Suprapubic skin (tissue), 4 donors: ENCODE measurements at regions not wholly inside any gene's neighbourhood (a gene's known extent, or its start where the extent isn't known, plus 50 kb on each side); places are given as distances from the start of the nearest gene placed in this dataset.

Source experiments
- CTCF ChIP-seq, 2 donors: fragments of 200-600 bp in 1 of 2; fragments of 450-650 bp in 1 of 2; sonication (generic) in 1 of 2; IDR thresholded peaks; one replicate each; pipeline ENCODE4 v1.5.1; 2016 to 2019; ENCODE audit warnings: antibody characterized with exemption in 2 of 2, mild to moderate bottlenecking in 1 of 2, moderate library complexity in 1 of 2
- EP300 ChIP-seq: sonication (generic); formaldehyde crosslinking; IDR thresholded peaks from one replicate; pipeline ENCODE4 v1.6.1; 2017; ENCODE audit warnings: antibody characterized with exemption
- POLR2A ChIP-seq, 2 donors: fragments of 450-650 bp; IDR thresholded peaks; one replicate each; pipeline ENCODE4 v1.6.1; 2017; ENCODE audit warnings: antibody characterized with exemption in 2 of 2, mild to moderate bottlenecking in 2 of 2, moderate library complexity in 2 of 2
- POLR2AphosphoS5 ChIP-seq, 3 donors: sonication (generic); formaldehyde crosslinking; IDR thresholded peaks; one replicate each; pipeline ENCODE4 v1.6.1; 2017; ENCODE audit warnings: antibody characterized with exemption in 3 of 3

GRCh38 chr4:81694176-81694913, 222.6 kb upstream of the RASGEF1B start:
- TF ChIP-seq POLR2A (IDR thresholded peaks at IDR 0.05) (no peak), CTCF (IDR thresholded peaks at IDR 0.05) (no peak), POLR2AphosphoS5 (IDR thresholded peaks at IDR 0.05) (no peak), EP300 (no peak)
